GM10266 (cell line): ENCODE measurements at regions not wholly inside any gene's neighbourhood (a gene's known extent, or its start where the extent isn't known, plus 50 kb on each side); places are given as distances from the start of the nearest gene placed in this dataset.
A peak's percentile ranks its signal among the peaks of the same experiment; 100 is the strongest.
"Not testable (repeated sequence)": the region's sequence is repeated elsewhere in the genome, so short reads cannot be mapped to it uniquely, and the experiment has no call there.

Source experiments
- DNase-seq: peaks from one replicate; pipeline ENCODE4 v3.0.0; 2012; ENCODE audit errors: extremely low spot score
- CTCF ChIP-seq: IDR thresholded peaks from 2 replicates; pipeline ENCODE4 v1.5.1; 2012; ENCODE audit warnings: mild to moderate bottlenecking, low read depth; ENCODE audit not compliant: control insufficient read depth, insufficient read depth; ENCODE audit errors: missing control alignments

- no peak for TF ChIP-seq CTCF
- no peak for DNase-seq
These were observed 308.9 kb downstream of the CEP170 start for GRCh38 chr1:242946206-242946605.

- DNase-seq, result not testable (repeated sequence)
- peak; percentile 19 for TF ChIP-seq CTCF
These were observed 318.4 kb downstream of the CEP170 start for GRCh38 chr1:242936725-242937124.

- DNase-seq, result not testable (repeated sequence)
These were observed 330.4 kb downstream of the CEP170 start for GRCh38 chr1:242924717-242925116.

GRCh38 chr1:242923603-242924002 is 331.5 kb downstream of the CEP170 start:
- not testable (repeated sequence) for DNase-seq

- not testable (repeated sequence) for DNase-seq
These were observed 340.4 kb downstream of the CEP170 start for GRCh38 chr1:242914729-242915128.

GRCh38 chr1:242912855-242913254 is 342.2 kb downstream of the CEP170 start:
- DNase-seq, result not testable (repeated sequence)

GRCh38 chr1:242900558-242900957 is 354.5 kb downstream of the CEP170 start:
- DNase-seq, result not testable (repeated sequence)

- DNase-seq, result no peak
- no peak for TF ChIP-seq CTCF
These were observed 364.8 kb downstream of the CEP170 start for GRCh38 chr1:242890192-242890741.

GRCh38 chr1:242886137-242886536 is 361.6 kb upstream of the PLD5 start:
- no peak for DNase-seq
- TF ChIP-seq CTCF, result no peak

GRCh38 chr1:242880022-242880421 is 355.5 kb upstream of the PLD5 start:
- DNase-seq, result not testable (repeated sequence)

GRCh38 chr1:242877743-242878142 is 353.2 kb upstream of the PLD5 start:
- TF ChIP-seq CTCF, result no peak
- DNase-seq, result no peak
